Dermis microvascular lymphatic vessel endothelial cell (primary cell): ENCODE measurements at regions not wholly inside any gene's neighbourhood (a gene's known extent, or its start where the extent isn't known, plus 50 kb on each side); places are given as distances from the start of the nearest gene placed in this dataset.

Source experiments
- DNase-seq, 2 donors: peaks; one replicate each; pipeline versions ENCODE4 v3.0.0 to v3.0.0-alpha.2; 2010; ENCODE audit warnings: low read depth in 2 of 2

DNA sequence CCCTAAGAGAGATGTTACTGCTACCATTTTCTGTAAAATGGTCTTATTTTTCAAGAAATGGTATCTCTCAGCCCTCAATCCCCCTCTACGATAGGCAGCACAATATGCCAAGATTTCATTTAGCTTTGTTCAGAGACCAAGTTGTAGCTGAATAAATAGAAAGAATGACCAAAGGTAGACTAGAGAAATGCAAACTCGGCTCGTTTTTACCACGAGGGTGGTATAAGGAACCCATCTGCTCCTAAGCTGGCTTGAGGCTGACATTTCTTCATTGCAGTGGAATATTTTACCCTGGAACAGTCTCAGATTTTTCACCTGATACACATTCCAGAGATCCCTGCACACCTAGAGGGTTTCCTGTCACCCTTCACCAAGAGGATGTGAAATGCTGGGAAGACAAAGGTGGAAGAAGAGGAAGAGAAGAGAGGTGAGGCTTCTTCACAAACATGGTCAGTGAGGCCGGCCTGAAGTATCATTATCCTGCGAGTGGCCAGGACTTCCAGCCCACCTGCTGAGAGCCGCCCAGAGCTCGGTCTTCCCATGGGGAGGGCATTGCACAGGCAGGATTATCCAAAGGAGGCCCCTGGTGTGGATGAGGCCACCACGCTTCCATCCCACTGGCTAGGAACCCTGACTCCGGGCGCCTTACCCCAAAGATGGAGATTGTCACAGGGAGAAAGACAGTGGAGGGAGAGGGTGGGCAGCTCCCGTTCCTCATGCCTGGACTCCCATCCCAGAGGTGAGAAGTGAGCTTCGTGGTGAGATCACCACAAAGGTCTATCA, 57.1 kb upstream of the AFDN start:
- no peak for DNase-seq

DNA sequence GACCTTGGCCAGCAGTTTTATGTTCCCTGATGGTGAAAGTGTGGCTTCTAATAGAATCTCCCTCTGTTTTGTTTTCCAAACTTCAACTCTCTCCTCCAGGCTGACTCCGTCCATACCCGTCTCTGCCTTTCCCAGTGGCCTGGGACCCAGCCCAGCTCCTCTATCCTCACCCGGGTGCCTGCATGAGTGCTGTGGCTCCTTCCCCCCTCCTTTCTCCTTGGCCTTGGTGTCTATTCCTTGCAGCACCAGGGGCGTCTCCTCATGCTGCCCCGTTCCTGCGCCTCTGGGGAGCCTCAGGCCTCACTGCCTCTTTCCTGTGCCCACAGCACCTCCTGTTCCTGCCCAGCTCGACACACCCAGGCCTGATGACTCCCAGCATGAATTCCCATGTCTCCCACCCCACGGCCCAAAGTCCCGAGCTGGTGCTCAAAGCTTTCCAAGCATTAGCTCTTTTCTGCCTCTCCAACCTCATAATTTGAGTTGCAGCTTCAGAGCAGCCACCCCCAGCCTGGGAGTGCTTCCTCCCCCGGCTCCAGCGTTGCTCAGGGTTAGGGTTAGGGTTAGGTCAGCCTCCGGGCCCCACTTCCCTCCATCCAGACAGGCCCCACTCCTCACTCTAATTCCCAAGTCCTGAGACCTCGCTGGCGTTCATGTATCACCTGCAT, 56.3 kb upstream of the AFDN start:
- DNase-seq: no peak

DNA sequence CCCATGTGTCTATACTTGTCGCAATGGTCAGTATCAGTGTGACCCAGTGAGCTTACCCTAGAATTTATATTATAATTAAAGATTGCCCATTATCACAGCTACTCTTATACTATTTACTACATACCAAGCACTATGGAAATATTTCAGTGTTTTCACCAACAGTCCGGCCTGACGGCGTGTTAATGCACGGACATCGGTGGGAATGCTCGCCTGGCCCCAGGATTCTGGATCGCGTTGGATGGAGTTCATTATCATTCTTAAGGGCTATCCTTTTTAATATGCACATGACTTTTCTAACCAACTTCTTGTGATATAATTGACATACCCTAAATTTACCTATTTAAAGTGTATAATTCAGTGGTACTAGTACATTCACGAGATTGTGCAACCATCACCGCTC, 51.8 kb upstream of the AFDN start:
- no peak for DNase-seq

DNA sequence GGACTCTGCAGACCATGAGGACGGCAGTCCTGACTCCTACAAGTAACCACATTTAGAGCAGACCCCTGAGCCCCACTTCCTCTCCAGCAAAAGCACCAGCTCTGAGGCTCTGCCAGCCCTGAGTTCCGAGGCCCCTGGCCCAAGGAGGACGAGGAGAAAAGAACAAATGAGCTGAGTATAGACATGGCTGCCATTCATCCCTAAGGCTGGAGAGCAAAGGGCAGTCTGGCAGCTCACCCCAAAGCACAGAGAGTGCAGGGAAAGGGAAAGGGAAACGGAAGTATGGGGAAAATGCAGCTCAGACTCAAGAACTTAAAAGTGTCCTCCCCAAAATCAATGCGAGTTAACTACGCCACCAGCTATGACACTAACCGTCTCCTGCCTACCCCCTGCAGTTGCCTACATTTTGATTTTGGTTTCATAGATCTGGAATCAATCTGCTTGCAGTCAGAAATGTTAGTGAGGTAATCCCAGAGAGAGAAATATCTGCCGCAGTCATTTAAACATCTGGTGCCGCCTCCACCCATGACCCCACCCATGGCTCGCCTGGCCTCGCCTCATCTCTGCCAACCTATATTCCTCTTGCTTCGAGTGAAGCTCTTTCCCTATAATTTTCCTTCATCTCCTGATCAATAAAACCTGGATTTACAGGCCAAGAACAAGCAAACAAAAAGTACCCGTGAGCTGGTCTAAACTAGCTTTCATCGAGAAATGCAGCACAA, 49.6 kb upstream of the AFDN start:
- DNase-seq: no peak
